Stimulated activated CD4-positive, alpha-beta T cell treated with anti-CD3 and anti-CD28 coated beads, Interleukin-12 subunit alpha, Interleukin-12 subunit beta, amount 100 ng/mL, for 4 hours (primary cell): ENCODE measurements at regions not wholly inside any gene's neighbourhood (a gene's known extent, or its start where the extent isn't known, plus 50 kb on each side); places are given as distances from the start of the nearest gene placed in this dataset.
"Not testable (repeated sequence)": the region's sequence is repeated elsewhere in the genome, so short reads cannot be mapped to it uniquely, and the experiment has no call there.

Experiments
- DNase-seq: peaks from one replicate; pipeline ENCODE4 v3.0.0-alpha.2; 2020

DNA sequence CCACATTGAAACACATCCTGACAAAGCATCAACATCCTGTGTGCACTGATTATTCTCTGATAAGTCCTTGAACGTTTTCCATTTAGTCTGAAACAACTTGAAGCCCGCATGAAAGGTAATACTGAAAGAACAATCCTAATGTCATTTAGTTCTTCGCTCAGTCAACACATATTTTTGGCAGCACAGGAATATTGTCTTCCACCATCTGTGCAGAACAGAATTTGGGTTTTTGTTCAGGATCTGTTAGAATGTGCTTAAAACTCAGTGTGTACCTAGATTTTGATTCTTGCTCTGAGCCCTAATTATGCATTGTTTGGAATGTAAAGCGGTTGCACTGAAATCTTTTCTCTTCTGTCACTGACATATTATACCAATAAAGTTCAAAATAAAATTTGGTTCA is 1036.6 kb downstream of the CDH11 start:
- DNase-seq, result no peak

DNA sequence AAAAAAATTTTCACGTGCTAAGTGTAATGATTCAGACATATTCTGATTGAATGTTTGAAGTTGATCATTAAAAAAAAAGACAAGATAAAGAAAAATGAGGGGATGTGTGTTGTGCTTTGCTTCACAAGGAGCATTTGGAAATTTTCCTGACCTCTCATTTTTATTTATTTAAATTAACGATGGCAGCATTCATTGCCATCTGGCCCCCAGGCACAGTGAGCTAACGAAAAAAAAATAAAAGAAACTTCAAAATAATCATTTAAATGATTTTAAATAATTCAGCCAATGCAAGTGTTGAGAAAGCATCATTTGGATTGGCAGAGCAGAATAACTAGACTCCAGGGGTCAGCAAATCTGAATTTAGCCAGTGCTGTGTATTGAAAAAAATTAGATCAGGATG is 1037.2 kb downstream of the CDH11 start:
- no peak for DNase-seq

DNA sequence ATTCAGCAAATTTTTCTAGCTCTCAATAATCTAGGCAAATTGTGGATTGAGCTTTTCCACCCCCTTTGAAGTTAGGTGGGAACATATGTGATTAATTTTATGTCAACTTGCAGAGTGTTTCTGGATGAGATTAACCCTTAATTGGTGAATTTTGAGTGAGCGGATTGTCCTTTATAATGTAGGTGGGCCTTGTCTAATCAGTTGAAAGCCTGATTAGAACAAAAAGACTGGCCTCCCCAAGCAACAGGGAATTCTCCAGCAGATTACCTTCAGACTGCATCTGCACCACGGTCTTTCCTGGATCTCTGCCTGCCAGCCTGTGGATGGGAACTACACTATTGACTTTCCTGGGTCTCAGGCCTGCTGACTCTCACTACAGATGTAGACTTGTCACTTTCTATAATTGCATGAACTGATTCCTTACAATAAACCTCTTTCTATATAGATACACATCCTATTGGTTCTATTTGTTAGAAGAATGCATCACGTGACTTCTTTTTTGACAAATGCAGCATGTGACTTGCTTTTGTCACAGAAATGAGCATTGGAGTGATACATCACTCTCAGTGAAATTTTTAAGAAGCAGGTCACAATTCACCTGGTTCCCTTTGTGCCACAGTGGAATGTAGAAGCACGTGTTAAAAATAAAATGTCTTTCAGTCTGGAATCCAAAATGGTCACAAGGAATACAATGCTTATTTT is 1038.3 kb downstream of the CDH11 start:
- DNase-seq, result no peak

DNA sequence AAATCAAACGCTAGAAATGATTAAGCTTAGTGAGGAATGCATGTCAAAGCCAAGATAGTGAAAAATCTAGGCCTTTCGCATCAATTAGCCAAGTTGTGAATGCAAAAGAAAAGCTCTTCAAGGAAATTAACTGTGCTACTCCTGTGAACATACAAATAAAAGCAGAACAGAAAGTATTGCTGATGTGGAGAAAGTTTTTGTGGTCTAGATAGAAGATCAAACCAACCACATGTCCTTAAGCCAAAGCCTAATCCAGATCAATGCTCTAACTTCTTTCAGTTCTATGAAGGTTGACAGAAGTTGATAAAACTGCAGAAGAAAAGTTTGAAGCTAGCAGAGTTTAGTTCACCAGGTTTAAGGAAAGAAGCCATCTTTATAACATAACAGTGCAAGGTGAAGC is 1044.6 kb downstream of the CDH11 start:
- no peak for DNase-seq

DNA sequence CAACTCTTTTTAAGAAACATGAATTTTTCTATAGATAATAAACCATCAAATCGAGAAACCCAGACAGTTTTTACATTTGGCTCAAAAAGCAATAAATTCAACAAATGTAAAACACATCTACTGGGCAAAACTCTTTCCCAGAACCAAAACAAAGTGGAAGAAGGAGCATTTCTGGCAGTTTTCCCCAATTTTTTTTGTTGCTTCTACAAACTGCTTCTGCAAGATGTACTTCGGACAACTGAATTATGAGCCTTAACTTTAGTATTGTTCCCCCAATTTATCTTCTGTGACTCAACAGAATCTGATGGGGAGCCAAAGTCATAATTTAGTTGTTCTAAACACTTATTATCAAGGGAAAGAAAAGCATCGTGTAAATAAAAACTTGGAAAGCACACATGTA is 1047.2 kb downstream of the CDH11 start:
- DNase-seq, result no peak

DNA sequence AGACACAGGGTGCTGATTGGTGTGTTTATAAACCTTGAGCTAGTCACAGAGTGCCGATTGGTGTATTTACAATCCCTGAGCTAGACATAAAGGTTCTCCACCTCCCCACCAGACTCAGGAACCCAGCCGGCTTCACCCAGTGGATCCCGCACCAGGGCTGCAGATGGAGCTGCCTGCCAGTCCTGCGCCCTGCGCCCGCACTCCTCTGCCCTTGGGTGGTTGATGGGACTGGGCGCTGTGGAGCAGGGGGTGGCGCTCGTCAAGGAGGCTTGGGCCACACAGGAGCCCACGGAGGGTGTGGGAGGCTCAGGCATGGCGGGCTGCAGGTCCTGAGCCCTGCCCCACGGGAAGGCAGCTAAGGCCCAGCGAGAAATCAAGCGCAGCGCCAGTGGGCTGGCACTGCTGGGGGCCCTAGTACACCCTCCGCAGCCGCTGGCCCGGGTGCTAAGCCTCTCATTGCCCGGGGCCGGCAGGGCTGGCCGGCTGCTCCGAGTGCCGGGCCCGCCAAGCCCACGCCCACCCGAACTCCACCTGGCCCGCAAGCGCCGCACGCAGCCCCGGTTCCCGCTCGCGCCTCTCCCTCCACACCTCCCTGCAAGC is 1049.6 kb downstream of the CDH11 start:
- not testable (repeated sequence) for DNase-seq

DNA sequence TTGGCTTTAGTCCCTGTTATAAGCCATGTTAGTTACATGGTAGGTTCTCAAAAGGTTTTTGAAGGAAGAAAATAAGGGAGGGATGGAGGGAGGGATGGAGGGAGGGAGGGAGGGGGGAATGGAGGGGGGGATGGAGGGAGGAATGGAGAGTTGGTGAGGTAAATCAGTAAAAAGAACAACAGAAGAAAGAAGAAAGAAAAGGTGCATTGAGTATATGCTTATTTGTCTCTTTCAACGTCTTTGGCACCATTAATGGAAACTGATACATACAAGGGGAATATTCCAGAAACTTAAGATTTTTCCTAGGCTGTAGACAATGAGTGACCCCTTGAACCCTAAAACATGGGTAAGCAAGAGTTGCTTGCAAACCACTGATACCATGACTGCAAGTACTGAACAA is 1056.3 kb downstream of the CDH11 start:
- DNase-seq, result no peak

DNA sequence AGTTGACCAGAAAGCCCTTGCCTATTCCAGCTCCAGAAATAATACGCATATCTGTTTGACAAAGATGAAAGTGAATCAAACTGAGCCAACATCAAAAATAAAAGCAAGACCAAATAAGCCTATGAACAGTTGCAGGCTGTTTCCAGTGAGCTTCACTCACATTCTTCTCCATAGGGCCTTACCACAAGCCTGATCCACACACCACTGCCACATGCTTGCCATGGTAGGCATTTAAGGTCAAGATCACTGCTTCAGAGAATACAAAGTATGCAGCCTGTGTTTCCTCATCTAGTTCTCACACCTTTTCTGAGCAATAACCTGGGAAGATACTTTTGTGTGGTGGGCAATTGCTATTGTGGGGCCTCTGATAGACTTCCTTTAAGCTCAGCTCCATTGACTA is 1060.2 kb downstream of the CDH11 start:
- DNase-seq, result no peak

DNA sequence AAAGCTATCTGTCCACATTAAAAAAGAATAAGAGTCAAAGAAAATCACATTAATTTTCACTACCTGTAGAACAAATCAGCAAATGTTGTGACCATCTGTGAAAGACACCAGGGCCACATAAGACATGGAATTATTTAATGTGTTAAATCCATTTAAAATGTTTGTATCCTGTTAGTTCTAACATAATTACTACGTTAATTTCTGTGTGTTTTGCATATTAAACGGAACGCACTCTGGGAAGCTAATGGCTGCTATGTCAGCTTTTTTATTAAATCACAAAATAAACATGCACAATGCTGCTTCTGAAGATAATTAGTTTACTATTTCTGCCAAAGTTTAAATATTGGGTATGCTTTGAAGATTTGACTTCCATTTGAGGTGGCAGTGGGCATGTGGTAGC is 1061.2 kb downstream of the CDH11 start:
- no peak for DNase-seq

DNA sequence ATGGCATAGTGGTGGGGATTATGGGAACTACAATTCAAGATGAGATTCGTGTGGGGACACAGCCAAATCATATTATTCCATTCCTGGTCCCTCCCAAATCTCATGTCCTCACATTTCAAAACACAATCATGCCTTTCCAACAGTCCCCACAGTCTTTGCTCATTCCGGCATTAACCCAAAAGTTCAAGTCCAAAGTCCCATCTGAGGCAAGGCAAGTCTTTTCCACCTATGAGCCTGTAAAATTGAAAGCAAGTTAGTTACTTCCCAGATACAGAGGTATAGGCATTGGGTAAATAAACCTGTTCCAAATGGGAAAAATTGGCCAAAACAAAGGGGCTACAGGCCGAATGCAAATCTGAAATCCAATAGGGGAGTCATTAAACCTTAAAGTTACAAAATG is 1063.2 kb downstream of the CDH11 start:
- DNase-seq, result no peak

DNA sequence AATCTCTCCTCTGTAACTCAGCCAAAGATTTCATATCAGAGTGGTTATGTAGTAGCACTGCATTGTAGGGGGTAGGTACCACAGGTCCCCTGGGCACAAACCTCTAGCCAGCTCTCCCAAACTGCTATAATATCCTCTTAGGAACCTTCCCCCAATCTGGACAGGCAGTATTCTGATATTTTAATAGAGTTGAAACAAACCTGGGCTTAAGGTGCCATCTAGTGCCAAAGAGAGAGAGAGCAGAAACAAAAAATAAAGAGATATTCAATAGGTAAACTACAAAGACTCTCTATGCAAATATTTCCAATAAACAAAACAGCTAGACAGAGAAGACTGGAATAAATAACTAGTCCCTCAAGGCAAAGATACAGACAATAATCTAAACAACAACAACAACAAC is 1070.0 kb downstream of the CDH11 start:
- DNase-seq, result no peak

DNA sequence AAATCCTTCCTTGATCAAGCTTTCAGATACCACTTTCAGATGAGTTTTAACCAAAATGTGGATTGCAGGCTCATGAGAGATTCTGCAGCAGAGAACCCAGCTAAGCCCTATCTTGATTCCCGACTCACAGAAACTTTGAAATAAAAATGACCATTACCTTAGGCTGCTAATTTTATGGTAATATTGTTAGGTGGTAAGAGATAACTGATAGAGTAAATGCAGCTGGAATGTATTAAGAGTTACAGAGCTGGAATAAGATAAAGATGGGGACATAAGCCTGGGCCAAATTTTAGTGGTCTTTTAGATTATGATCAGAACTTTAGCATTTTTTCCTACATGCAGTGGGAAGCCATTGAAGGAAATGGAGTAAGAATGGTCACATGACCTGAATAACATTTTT is 1074.0 kb downstream of the CDH11 start:
- no peak for DNase-seq

DNA sequence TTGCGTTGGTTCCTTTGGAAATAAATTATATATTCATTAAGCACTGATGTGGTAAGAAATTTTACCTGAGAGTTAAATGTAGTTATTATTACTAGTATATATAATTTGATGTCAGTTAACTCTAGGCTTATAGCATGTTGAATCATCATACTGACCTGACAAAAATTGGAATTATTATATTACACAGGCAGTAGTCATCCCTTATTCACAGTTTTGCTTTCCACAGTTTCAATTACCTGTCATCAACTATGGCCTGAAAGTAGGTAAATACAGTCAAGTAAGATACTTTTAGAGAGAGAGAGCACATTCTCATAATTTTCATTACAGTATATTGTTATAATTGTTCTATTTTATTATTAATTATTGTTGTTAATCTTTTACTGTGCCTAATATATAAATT is 1074.7 kb downstream of the CDH11 start:
- DNase-seq, result no peak

DNA sequence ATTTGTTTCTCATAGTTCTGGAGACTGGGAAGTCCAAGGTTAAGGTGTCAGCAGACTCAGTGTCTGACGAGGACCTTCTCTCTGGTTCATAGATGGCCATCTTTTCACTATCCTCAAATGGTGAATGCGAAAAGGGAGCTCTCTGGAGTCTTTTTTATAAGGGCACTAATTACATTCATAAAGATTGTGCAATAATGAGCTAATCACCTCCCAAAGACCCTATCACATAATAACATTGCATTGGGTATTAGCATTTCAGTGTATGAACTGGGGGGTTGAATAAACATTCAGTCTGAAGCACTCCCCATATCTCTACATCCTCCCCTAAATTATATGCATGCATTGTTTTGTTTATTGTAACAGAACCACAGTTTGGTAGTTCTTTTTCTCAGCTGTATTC is 1086.5 kb downstream of the CDH11 start:
- no peak for DNase-seq

DNA sequence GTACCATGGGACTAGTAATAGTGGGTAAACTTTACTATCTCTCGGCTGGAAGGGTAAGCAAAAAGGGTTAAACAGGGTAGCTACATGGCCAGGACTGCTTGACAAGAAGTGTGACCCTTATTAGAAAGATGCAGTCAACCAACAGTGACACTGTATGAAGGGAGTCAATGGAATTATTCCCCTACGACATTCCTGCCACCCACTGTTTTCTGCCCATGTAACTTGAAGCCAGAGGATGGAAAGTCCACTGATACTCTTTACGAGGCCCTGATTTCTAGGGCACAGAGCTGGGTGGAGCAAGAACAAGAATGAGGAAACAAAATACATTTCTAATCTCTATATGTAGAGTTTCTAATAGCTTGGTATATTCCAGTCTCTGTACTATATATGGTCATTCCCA is 1102.5 kb downstream of the CDH11 start:
- no peak for DNase-seq

DNA sequence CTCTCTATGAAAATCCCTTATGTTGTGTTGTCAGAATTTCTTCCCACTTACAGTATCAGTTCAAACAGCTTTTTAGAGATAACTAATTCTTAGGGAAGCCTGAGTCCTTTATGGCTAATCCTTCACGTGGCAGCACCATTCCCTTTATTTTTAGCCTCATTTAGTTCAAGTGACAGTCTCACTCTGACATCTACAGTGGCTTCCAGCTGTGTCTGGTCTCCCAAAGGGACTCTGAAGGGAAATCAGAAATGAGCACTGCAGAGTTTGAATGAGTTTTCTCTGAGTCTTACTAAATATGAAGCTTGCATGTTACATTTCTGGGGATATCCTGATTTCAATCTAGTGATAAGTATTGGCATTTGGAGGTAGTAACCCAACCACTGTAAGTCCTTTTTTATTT is 1104.1 kb downstream of the CDH11 start:
- DNase-seq, result no peak

DNA sequence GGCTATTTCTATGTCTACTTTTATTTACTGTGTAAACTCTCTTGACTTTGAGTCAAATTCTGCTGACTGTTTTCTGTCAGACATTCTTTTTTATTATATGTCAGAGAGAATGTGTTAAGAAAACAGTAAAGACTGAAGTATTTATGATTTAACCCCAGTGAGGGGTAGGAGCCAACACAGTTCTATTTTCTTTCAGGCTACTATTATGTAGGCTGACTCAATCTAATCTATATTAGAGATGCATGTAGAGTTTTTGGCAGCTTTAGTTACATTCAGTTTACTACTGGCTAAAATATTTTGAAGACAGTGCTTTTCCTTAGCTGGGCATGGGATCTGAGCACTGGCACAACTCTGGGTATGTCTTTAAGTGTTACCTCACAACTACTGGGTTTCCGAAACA is 1108.0 kb downstream of the CDH11 start:
- no peak for DNase-seq

DNA sequence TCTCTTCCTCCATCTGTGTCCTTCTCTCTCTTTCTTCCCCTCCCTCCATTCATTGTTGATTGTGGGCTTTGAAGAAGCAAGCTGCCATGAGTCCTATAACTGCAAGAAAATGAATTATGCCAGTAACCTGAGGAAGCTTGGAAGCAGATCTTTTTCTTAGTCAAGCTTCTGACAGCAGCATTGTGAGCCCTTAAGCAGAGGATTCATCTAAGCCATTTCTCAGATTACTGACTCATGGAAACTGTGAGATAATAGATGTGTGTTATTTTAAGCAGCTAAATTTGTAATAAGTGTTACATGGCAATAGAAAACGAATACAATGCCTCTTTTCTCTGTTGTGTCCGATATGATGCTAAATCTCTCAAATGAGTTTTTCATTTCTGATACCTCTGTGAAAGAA is 1109.7 kb downstream of the CDH11 start:
- no peak for DNase-seq

DNA sequence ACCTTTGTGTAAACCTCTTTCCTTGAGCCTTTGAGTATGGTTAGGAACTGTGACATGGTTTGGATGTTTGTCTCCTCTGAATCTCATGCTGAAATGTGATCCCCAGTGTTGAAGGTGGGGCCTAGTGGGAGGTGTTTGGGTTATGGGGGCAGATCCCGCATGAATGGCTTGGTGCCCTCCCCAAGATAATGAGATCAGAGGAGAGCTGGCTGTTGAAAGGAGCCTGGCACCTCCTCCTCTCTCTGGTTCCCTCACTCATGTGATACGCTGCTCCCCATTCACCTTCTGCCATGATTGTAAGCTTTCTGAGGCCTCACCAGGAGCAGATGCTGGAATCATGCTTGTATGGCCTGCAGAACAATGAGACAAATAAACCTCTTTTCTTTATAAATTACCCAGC is 1110.2 kb downstream of the CDH11 start:
- no peak for DNase-seq

DNA sequence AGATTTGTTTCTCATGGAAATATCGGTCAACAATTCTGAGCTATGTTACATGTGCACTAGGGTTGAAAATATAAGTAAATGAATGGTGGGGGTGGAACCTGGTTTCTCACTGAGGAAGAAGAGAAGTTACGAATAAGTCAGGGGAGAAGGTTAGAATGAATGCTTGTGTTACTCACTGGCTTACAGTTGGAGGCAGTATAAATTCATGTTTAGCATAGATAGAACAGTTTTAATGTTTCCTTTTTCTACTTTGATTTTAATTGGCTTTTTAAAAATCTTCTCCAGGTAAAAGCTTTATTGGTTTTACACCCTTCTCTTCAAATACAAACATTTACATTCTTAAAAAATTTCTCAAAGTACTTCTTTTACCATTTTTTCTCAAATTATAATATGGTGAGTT is 1113.7 kb downstream of the CDH11 start:
- no peak for DNase-seq

DNA sequence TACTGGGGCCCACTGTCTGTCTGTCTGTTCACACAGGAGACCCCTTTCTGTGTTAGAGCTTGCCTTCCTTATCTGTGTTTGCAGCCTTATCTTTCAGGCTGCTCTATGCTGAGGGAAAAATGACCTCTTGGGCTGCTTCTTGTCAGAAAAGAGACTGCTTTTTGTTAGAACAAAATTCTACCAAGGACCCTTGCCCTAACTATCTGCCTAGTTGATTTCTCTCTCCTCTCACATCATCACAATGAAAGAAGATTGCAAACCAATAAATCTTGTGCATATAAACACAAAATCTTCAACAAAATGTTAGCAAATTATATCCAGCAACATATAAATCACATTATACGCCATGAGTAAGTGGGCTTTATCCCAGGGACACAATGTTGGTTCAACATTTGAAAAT is 1117.7 kb downstream of the CDH11 start:
- no peak for DNase-seq

DNA sequence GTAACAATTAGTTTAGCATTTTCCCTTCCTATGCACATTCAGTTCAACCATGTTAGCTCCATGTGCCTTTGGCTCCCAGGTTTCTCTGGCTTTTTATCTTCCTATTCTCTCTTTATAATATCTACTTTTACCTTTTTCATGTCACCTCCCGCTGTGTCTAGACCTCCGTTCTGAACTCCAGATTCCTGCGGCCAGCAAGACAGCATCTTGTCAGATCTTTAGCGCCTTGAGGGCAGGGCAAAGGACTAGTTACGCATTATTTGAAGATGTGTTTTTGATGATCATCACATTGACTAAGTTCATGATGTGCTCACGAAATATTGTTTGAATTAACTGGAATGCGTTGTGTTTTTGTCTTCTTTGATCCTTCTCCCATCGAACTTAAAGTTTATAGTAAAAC is 1126.8 kb downstream of the CDH11 start:
- no peak for DNase-seq

DNA sequence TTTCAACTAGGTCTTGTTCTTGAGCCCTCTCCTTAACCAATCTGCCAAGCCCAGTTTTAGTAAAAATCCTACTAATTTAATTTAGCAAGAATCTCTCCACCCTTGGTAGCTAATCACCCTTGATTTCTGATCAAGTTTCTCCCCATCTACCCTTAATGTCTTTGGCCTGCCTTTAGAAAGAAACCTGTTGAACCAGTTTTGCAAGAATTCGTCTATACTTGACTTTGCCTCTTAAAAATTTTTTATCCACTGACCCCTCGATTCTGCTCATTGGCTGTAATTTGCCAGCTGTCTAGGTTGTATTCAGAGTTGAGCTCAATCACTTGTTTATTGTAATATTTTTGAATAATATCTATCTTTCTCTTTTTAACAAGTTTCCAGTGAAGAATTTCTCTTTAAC is 1138.5 kb downstream of the CDH11 start:
- no peak for DNase-seq

DNA sequence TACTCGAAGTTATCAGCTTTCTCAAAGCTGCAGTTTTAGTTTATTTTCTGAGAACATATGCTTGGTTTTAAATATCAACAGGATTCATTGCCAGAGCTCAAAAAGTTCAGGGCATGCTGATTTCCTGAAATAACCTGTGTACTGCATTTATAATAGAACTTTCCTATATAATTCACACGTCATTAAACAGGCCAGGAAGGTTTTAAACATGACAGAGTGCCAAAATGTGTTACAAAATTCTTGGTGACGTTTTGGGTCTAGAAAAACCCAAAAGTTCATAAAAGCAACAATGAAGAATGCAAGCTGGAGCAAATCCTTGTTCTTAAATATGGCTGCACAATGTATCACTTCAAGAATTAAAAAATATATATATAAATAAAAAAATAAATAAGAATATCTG is 1139.1 kb downstream of the CDH11 start:
- no peak for DNase-seq

DNA sequence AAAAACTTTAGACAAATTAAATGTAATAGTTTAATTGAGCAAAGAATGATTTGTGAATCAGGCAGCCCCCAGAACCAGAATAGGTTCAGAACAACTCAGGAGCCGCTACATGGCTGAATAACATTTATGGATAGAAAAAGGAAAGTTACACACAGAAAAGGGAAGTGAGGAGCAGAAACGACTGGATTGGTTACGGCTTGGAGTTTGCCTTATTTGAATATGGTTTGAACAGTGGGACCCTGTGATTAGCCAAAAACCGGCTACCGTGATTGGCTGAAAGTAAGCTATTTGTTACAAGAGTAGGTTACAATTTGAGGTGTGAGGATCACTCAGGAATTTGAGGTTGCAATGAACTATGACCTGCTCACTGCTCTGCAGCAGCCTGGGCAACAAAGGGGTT is 1139.8 kb downstream of the CDH11 start:
- DNase-seq, result no peak
